D721Med (cell line): ENCODE measurements at regions not wholly inside any gene's neighbourhood (a gene's known extent, or its start where the extent isn't known, plus 50 kb on each side); places are given as distances from the start of the nearest gene placed in this dataset.

Experiments
- DNase-seq: peaks from one replicate; pipeline ENCODE4 v3.0.0; 2011; ENCODE audit warnings: low spot score; ENCODE audit not compliant: insufficient read length
- FAIRE-seq: peaks from 2 replicates; lab custom pipeline; 2011; peaks lifted over from hg19 to GRCh38; lab: Jason Lieb, UNC
- TF ChIP-seq, protein P1 (sequence below): IDR thresholded peaks from 2 replicates; pipeline ENCODE4 v1.5.1; 2012; ENCODE audit warnings: mild to moderate bottlenecking, control low read depth; ENCODE audit not compliant: insufficient read depth; ENCODE audit errors: missing control alignments

DNA sequence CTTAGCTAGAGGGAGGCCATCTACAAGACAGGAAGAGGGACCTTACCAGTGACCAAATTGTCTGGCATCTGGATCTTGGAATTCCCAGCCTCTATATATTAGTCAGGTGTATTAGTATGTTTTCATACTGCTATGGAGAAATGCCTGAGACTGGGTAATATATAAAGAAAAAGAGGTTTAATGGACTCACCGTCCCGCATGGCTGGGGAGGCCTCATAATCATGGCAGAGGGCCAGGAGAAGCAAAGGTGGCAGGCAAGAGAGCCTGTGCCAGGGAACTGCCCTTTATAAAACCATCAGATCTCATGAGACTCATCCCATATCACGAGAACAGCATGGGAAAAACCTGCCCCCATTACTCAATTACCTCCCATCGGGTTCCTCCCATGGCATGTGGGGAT is 500.2 kb downstream of the SHISA9 start:
- TF ChIP-seq, protein P1, sequence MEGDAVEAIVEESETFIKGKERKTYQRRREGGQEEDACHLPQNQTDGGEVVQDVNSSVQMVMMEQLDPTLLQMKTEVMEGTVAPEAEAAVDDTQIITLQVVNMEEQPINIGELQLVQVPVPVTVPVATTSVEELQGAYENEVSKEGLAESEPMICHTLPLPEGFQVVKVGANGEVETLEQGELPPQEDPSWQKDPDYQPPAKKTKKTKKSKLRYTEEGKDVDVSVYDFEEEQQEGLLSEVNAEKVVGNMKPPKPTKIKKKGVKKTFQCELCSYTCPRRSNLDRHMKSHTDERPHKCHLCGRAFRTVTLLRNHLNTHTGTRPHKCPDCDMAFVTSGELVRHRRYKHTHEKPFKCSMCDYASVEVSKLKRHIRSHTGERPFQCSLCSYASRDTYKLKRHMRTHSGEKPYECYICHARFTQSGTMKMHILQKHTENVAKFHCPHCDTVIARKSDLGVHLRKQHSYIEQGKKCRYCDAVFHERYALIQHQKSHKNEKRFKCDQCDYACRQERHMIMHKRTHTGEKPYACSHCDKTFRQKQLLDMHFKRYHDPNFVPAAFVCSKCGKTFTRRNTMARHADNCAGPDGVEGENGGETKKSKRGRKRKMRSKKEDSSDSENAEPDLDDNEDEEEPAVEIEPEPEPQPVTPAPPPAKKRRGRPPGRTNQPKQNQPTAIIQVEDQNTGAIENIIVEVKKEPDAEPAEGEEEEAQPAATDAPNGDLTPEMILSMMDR, result no peak
- FAIRE-seq (no peak), DNase-seq (no peak)

DNA sequence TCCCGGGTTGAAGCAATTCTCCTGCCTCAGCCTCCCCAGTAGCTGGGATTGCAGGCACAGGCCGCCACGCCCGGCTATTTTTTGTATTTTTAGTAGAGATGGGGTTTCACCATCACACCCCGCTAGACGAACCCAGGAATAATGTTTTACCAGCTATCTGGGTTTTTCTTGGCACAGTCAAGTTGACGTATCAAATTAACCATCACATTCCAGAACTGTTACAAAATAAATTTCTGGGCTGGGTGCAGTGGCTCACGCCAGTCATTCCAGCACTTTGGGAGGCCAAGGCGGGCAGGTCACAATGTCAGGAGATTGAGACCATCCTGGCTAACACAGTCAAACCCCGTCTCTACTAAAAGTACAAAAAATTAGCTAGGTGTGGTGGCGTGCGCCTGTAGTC is 501.2 kb downstream of the SHISA9 start:
- no peak for FAIRE-seq
- DNase-seq, result no peak
- TF ChIP-seq, protein P1, result no peak

DNA sequence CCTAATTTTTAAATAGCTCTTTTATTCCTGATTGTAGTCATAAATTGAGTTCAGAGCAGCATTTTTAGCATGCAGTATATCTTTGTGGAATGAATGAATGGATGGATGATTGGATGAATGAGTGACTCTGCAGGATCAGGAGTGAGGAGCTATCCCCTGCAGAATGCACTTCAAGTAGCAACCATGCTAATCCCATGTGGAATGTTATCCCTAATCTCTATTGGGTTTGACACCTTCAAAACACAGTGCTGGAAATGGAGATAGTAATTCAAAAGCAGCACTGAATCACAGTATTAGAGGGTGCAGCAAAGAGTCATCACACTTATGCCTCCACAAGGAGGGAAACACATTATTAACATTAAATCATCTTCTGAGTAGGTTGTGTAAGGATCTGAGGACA is 501.9 kb downstream of the SHISA9 start:
- FAIRE-seq (no peak), DNase-seq (no peak)
- TF ChIP-seq, protein P1, result no peak

DNA sequence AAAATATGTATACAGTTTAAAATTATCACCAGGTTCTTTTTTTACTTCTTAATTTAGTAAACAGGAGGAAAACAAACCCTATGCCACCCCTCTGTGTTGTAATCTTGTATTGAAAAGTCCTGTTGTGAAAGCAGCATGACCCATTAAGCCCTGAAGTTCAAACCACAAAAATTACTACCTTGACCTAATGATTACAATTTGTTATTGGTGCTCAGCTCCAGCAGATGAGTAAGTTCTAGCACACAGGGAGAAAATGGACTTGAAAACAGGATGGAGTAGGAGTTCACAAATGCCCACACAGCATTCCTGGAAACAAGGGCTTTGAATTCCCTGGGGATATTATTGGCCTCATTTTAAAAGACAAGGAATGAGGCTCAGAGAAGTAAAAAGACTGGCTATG is 505.8 kb upstream of the ERCC4 start:
- FAIRE-seq (no peak), DNase-seq (no peak)
- TF ChIP-seq, protein P1, result no peak

DNA sequence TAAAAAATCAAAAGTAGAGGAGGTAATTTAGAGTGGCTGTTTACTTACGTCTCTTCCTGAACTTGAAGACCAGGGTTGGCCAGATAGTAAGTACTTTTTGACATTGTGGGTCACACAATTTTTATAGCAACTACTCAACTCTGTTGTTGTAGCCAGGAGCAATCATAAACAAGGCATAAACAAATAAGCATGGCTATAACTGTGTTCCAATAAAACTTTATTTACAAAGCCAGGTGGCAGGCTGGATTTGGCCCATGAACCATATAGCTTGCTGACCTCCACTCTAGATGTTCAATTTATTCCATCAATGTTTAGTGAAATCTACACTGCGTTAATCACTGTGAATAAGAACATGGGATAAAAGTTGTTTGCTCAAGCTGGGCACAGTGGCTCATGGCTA is 500.4 kb upstream of the ERCC4 start:
- TF ChIP-seq, protein P1, result no peak
- FAIRE-seq (no peak), DNase-seq (no peak)

DNA sequence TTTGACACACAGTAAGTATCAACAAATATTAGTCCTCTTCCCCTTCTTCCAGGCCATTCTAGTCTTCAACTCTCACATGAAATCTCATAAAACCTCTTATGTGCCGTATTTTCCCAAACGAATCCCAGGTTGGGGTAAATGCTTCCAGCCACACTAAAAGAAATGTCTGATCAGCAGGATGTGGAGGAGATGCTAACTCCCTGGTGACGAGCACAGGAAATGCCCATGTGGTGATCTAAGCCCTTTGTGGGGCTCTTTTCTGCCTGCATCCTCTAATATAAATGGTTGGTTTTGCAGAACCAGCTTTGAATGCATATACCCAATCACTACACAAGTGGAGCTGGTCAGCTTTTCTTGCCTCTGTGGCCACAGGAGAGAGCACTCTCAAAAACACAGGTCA is 498.2 kb upstream of the ERCC4 start:
- no peak for FAIRE-seq
- TF ChIP-seq, protein P1, result no peak
- DNase-seq, result no peak

DNA sequence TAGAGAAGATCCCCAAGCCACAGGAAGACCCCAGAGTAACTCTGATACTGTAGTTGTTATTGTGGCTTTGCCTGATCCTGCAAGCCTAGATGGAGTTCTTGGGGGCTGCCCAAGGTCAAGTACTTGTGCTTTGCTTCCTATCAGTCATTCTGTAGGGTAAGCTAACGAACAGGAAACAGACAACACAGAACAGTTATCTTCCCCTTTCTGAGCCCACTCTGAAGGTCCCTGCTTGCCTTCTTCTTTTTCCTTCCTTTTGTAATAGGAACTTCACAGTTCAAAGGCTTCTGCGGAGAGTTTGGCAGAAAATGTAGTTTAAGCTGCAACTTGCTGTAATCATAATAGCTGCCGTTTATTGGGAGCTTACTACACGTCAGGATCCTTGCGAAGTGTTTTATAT is 494.1 kb upstream of the ERCC4 start:
- TF ChIP-seq, protein P1, result no peak
- DNase-seq (no peak), FAIRE-seq (no peak)
